ENCODE measurements at regions not wholly inside any gene's neighbourhood (a gene's known extent, or its start where the extent isn't known, plus 50 kb on each side); places are given as distances from the start of the nearest gene placed in this dataset.

- TF ChIP-seq CTCF (IDR thresholded peaks at IDR 0.05; ENCODE audit: low read depth, low read length, missing control alignments), result no peak
- DNase-seq (ENCODE audit: extremely low read depth, low read depth), result no peak
- no peak overlapping the region for H3K4me3 ChIP-seq (replicated peaks; ENCODE audit: low read depth, low read length)
Measured at GRCh38 chr11:81002374-81002773, 1561.5 kb upstream of the TENM4 start.

GRCh38 chr11:81000735-81001134 lies 1559.9 kb upstream of the TENM4 start:
- no peak overlapping the region for H3K4me3 ChIP-seq (replicated peaks; ENCODE audit: low read depth, low read length)
- TF ChIP-seq CTCF (IDR thresholded peaks at IDR 0.05; ENCODE audit: low read depth, low read length, missing control alignments), result no peak
- no peak for DNase-seq (ENCODE audit: extremely low read depth, low read depth)

DNA sequence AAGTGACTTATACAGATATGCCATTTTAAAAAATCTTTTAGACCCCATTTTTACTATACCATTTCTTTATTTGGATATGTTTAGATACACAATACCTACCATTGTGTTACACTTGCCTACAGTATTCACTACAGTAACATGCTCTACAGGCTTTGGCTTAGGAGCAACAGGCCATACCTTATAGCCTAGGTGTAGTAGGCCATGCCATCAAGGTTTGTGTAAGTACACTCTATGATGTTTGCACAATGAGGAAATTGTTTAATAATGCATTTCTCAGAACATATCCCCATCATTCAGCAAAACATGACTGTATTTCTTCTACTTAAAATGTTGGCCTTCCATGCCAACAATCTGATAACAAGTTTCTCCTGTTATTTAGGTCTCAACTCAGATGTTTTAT lies 1559.5 kb upstream of the TENM4 start:
- DNase-seq (ENCODE audit: extremely low read depth, low read depth), result no peak
- no peak overlapping the region for H3K4me3 ChIP-seq (replicated peaks; ENCODE audit: low read depth, low read length)
- TF ChIP-seq CTCF (IDR thresholded peaks at IDR 0.05; ENCODE audit: low read depth, low read length, missing control alignments), result no peak

DNA sequence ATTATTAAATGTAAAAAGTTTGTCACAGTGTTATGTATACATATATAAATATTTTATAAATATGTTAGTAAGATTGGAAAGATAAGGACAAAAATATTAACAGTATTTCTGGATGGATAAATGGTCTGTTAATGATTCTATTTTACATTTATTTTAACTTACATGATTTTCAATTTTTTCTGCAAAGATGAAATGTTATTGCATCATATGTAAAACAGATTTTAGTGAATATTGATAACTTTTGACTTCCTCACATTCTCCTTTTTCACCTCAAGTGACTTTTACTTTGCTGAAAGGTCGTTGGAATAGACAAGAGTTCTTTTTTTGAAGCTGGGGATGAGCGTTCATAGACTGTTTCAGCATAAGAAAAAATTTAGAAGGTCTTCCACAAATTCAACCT lies 1554.7 kb upstream of the TENM4 start:
- TF ChIP-seq CTCF (IDR thresholded peaks at IDR 0.05; ENCODE audit: low read depth, low read length, missing control alignments), result no peak
- no peak overlapping the region for H3K4me3 ChIP-seq (replicated peaks; ENCODE audit: low read depth, low read length)
- no peak for DNase-seq (ENCODE audit: extremely low read depth, low read depth)

DNA sequence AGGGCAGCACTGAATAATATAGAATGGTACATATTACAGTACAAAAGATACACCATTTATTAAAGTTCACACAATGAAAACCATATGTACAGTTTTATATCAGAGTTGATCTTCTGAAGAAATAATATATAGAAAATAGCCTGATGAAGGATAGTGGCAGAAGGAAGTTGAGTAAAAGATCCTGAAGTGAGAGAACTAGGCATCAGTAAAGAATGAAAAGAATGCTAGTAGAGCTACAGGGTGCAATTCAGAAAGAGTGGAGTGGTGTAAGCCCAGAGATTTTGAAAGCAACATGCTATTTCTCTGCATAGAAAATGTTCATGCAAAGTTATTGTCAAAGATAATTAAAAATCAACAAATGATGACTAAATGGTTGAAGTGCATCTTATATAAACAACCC lies 1552.7 kb upstream of the TENM4 start:
- DNase-seq (ENCODE audit: extremely low read depth, low read depth), result no peak
- H3K4me3 ChIP-seq (replicated peaks; ENCODE audit: low read depth, low read length), result no peak overlapping the region
- TF ChIP-seq CTCF (IDR thresholded peaks at IDR 0.05; ENCODE audit: low read depth, low read length, missing control alignments), result no peak

DNA sequence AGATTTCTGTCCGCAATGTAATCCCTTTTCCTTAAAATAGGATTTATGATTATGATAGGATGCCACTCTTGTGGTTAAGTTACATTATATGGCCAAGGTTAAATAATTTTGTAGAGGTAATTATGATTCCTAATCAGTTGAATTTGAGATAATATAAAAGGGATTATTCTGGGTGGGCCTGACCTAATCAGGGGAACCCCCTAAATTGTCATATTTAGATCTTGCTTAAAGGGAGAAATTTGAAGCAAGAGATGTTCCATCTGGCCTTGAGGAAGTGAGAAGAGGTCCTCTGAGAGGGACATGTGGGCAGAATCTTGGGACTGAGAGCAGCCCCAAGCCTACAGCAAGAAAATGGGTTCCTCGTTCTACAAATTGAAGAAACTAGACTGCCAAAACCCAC lies 1550.1 kb upstream of the TENM4 start:
- DNase-seq (ENCODE audit: extremely low read depth, low read depth), result no peak
- no peak overlapping the region for H3K4me3 ChIP-seq (replicated peaks; ENCODE audit: low read depth, low read length)

More for the DNA sequence above, 1550.1 kb upstream of the TENM4 start:
- TF ChIP-seq CTCF (IDR thresholded peaks at IDR 0.05; ENCODE audit: low read depth, low read length, missing control alignments), result no peak

Data from HFF-Myc (cell line).